AG04449 (cell line): ENCODE measurements at regions not wholly inside any gene's neighbourhood (a gene's known extent, or its start where the extent isn't known, plus 50 kb on each side); places are given as distances from the start of the nearest gene placed in this dataset.

Experiments
- CTCF ChIA-PET: fragments of 350-600 bp; formaldehyde crosslinking; extraction: SDS; loops from one replicate; lab custom pipeline; 2021; ENCODE audit warnings: antibody characterized with exemption; lab: Yijun Ruan, JAX
- POLR2A ChIA-PET: fragments of 400-600, 350-600 bp; formaldehyde crosslinking; extraction: SDS; loops from one replicate; lab custom pipeline; 2020; ENCODE audit warnings: antibody characterized with exemption, inconsistent platforms; lab: Yijun Ruan, JAX
- DNase-seq: peaks from one replicate; pipeline ENCODE4 v3.0.0-alpha.2; 2010; ENCODE audit warnings: low read depth, low spot score
- H3K4me3 ChIP-seq: 2 replicates; pipeline ENCODE4 v1.5.1; 2011; ENCODE audit warnings: low read depth, mild to moderate bottlenecking, control low read depth, low read length
- CTCF ChIP-seq: IDR thresholded peaks from one replicate; pipeline ENCODE4 v1.5.1; 2011; ENCODE audit warnings: mild to moderate bottlenecking, moderate library complexity, low read length, control low read depth, inconsistent platforms; ENCODE audit not compliant: insufficient read depth; ENCODE audit errors: missing control alignments

DNA sequence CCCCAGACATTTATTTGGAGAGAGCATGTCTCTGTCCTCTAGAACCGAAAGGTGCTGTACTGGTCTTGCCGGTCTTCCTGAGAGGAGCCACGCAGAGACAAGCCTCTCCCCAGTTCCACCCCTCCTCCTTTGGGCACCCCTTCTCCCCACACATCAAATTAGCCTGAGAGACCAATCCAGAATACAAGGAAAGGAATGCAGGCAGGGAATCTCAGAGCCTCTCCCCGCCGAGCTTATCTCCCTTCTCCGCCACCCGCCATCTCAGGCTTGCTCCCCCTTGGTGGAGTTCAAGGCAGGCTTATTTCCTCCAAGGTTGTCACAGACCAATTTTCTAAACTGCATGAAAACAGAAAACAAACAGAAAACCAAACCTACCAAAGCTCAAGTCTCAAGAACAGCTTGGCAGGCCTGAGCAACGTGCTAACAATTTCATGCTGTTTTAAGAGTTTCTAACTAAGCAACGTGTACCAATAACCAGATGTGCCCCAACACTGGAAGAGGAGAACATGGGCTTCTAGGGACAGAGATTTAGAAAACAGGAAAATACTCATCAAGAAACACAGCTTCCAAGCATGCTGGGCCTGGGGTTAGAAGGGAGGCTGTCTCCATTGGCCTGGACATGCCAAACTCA lies 124.5 kb upstream of the PKDCC start:
- TF ChIP-seq CTCF = no peak

DNA sequence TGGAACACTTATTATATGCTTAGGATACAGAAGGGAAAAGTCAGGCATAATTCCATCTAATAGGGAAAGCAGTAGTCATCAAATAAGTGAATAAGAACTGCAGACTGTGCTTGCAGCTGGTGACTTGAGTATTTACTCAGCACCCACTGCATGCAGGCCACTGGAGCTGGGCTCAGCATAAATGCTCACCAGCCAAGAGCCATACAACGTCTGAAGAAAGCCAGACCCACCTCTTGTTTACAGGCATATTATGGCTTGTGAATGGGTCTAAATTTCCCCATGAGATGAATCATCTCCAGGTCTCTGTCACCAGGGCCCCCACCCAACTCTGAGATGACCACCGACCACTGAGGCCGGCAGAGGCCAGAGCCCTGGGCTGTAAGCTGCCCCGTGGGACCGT lies 123.8 kb upstream of the PKDCC start:
- no peak overlapping the region for H3K4me3 ChIP-seq
- no peak for TF ChIP-seq CTCF
- CTCF ChIA-PET = interaction anchor here (0.8 kb wide), 2 partner anchors 20 to 54 kb away, joined by 3 read pairs; no protein-coding TSS in a partner anchor
- DNase-seq = no peak
- POLR2A ChIA-PET = no interaction called here

More for the DNA sequence above, 124.5 kb upstream of the PKDCC start:
- CTCF ChIA-PET = interaction anchor here (0.8 kb wide), 1 partner anchor 19 kb away, joined by 3 read pairs; no protein-coding TSS in a partner anchor
- no peak overlapping the region for H3K4me3 ChIP-seq
- DNase-seq = no peak
- POLR2A ChIA-PET = no interaction called here

DNA sequence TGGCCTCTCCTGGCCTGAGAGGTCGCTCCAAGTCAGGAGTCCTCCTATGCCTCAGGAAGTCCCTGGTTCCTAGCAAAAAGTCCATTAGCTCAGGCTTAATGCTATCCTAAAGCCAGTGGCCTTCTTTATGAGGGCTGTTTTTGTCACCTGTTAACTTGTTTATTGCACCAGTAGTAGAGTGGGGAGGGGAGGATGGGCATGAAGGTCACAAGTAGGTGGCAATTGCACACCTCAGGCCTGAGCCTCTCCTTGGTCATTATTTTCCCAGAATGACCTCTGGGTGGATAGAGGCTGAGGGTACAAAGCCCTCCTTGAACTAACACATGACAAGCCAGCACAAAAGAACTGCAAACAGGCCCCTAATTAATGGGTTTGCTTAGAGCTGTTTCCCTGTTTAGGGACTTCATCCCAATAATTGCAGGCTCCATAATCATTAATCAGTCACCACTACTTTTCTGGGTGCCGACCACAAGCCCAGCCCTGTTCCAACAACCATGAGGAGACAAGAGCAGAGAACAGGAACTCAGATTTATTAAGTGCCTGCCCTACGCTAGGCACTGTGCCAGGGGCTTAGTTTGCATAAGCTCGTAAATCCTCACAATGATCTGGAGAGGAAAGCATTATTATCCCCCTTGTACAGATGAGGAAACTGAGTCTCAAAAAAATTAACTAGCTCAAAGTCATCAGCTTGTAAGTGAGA lies 123.0 kb upstream of the PKDCC start:
- no peak overlapping the region for H3K4me3 ChIP-seq
- ChIA-PET POLR2A (no interaction called here), CTCF (interaction anchor here (0.8 to 1.2 kb wide), 3 partner anchors 18 to 72 kb away, joined by 3 read pairs; no protein-coding TSS in a partner anchor)
- DNase-seq = no peak
- no peak for TF ChIP-seq CTCF

- CTCF ChIA-PET = interaction anchor here (1.0 to 1.2 kb wide), 2 partner anchors 18 to 73 kb away, joined by 3 read pairs; no protein-coding TSS in a partner anchor
Observed at GRCh38 chr2:41925712-41926111, 122.1 kb upstream of the PKDCC start.

DNA sequence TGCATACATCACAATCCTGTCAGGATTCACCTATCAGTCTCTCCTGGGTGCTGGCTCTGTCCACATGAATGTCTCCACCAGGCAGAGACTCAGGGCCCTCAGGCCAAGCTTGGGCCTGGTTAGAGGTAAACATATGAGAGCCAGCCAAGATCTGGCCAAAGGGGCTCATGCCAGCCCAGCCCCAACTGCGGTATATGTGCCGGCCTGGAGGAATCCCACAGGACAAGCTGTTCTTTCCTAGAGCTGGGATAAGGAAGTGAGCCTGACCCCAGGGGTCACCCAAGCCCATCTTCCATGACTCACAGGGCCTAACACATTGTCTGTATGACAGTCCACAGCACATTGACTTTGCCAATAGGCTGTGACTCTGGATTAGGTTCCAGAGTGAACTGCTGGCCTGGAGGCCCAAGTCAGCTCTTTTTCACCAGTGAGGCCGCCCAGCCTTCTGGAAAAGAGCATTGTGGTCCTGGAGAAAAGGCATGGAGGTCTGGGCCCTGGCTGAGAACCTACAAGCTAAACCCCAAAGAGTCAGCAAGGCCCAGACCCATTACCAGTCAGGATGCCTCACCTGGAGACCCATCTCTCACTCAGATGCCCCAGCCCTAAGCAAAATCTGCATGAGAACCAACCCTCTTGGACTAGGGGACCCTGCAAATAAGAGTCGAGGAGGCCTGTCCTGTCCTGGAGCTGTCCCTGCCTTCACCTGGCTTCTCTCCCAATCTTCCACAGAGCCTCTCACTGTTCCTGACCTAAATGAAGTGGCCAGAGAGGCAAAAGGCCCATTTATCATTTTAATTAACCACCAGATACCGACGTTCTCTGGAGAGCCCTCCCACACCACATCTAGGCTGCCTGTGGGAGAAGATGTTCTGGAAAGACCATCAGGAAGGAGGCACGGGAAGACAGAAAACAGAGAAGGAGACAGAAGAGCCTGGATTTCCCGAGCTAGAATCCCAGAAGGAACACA lies 120.9 kb upstream of the PKDCC start:
- H3K4me3 ChIP-seq = no peak overlapping the region
- ChIA-PET CTCF (interaction anchor here (0.6 to 3.5 kb wide), 5 partner anchors 9 to 170 kb away, joined by 3 to 9 read pairs (median 3); no protein-coding TSS in a partner anchor), POLR2A (no interaction called here)
- no peak for DNase-seq
- TF ChIP-seq CTCF = no peak

More at GRCh38 chr2:41925712-41926111, 122.1 kb upstream of the PKDCC start:
- H3K4me3 ChIP-seq = no peak overlapping the region
- TF ChIP-seq CTCF = no peak
- POLR2A ChIA-PET = no interaction called here
- DNase-seq = no peak
